HPDE6-E6E7 (cell line): ENCODE measurements at regions not wholly inside any gene's neighbourhood (a gene's known extent, or its start where the extent isn't known, plus 50 kb on each side); places are given as distances from the start of the nearest gene placed in this dataset.

Source experiments
- DNase-seq: peaks from one replicate; pipeline ENCODE4 v3.0.0; 2011; ENCODE audit warnings: missing footprints; ENCODE audit errors: extremely low spot score

DNA sequence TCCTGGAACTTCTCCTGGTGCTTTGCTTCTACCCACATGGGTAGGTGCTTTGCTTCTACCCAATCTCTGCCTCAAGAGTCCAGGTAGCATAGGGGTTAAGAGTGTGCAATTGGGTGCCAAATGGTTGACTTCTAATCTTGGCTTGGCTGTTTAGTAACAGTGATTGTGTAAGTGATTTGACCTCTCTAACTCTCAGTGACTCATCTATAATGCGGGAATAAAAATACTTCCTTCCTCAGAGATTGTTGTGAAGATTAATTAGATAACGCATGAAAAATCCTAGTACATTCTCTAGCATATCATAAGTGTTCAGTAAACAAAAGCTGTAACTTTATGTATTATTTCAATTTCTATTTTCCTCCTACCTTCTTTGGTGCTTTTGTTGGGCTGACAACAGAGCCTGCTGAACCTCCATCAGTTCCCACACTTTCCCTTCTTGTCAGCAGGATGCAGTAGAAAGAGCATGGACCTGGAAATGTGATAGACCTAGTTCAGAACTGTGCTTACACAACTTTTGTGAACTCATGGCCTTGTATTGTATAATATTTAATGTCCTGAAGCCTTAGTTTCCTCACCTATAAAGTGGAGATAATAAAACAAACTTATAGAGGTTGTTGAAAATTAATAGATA is 72.9 kb upstream of the SMIM36 start:
- DNase-seq, result no peak

DNA sequence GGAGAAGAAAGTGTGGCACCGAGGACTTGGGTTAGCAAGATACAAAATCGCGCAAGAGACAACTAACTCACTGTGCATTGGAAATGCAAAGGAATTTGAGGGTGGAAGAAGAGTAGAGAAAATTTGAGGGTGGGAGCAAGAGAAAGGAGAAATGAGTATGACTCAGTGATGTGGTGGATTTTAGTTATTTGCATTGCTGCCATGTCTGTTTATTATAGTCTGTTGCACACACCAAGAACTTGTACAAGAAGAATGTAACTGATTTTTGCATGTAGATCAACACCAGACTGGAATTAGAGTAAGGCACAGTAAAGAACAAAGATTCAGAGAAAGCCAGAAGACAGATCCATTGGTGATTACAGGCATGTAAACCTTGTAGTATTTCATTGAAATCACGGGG is 71.6 kb upstream of the SMIM36 start:
- no peak for DNase-seq

GRCh38 chr17:55580596-55581133 is 69.4 kb upstream of the SMIM36 start:
- no peak for DNase-seq

DNA sequence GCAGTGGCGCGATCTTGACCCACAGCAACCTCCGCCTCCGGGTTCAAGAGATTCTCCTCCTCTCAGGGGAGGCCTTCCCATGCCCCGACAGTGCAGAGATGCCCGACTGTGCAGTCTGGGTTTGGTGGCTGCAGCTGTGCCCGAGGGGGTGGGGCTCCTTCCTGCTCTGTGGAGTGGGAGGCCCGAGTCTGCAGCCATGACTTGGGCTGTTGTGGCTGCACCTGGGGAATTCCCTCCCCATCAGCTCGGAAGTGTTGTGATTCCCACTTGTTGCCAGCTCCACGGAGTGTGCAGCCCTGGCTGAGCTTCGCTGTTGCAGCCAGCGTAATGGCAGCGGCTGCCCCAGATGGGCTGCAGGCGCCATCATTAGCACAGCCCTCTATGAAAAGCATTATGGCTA is 66.4 kb upstream of the SMIM36 start:
- DNase-seq, result no peak

GRCh38 chr17:55576996-55577586 is 65.8 kb upstream of the SMIM36 start:
- DNase-seq, result no peak

DNA sequence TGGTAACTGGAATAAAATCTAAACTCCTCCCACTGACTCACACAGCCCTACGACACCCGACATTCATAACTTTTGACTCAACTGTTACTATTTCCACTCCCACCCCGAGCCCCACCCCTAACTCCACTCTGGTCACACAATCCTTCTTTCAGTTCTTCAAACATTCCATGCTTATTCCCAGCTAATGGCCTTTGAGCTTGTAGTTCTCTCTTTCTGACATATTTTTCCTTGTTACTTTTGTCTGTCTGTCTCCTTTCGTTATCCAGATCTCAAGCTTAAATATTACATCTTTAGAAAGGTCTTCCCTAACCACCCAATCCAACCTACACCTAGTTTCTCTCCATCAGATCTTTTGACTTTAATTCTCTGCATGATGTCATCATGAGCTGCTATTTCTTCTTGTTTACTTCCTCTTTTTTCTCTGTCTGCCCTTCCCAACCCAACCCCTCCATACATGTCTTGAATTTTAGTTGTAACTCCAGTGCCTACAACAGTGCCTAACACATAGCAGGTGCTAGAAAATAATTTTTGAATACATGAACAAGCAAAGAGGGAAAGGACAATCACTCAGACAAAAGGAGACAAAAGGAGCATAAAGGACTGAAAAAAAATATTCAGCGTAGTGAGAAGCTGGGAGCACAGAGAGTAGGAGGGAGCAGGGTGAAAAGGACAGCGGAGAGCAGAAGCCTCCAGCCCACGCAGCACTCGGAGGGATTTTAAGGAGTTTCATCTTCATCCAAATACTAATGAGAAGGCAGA is 65.2 kb upstream of the SMIM36 start:
- DNase-seq, result no peak

- DNase-seq, result no peak
These were observed 63.9 kb upstream of the SMIM36 start for GRCh38 chr17:55575058-55575636.

DNA sequence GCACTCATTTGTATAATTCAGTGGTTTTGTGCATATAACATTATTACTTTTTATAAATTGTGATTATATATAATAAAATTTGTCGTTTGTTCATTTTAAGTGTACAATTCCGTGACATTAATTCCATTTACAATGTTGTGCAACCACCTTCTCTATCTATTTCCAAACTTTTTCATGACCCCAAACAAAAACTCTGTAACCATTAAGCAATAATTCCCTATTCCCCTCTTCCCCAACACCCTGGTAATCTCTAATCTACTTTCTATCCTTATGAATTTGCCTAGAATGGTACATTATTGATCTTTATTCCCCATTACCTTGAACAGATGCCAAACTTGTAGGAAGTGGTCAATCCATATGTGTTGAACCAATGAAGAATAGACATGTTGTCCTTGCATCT is 61.3 kb upstream of the SMIM36 start:
- DNase-seq, result no peak

- no peak for DNase-seq
These were observed 60.9 kb upstream of the SMIM36 start for GRCh38 chr17:55572139-55572538.

DNA sequence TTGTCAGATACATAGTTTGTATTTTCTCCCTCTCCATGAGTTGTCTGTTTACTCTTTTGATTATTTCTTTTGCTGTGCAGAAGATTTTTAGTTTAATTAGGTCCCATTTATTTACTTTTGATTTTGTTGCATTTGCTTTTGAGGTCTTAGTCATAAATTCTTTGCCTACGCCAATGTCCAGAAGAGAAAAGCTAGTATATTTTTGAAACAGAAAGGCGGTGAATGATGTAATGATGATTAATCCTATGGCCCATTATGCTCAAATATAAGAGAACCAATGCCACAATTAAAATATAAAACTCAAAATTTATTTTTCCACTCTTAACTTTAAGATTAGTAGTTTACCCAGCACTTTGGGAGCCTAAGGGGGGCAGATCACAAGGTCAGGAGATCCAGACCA is 59.8 kb upstream of the SMIM36 start:
- DNase-seq, result no peak

DNA sequence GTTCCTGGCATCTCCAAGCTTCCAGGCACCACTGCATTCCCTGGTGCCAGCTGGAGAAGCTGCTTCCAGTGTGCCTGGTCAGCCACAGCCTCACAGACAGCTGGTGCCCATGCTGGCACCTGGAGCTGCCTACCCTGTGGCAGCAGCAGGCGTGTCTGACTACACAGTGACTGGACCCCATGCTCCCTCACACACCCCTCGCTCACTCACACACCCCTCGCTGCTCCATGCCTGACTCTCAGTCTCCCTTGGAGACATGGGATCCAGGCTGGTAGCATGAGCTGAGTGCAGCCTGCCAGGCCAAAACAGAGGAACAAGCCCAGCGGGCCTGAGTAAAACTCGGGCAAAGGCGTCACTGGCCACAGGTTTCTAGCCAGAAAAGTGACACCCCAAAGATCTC is 59.1 kb upstream of the SMIM36 start:
- no peak for DNase-seq

- no peak for DNase-seq
These were observed 56.3 kb upstream of the SMIM36 start for GRCh38 chr17:55567240-55568214.

- DNase-seq, result no peak
These were observed 52.8 kb upstream of the SMIM36 start for GRCh38 chr17:55564081-55564480.

DNA sequence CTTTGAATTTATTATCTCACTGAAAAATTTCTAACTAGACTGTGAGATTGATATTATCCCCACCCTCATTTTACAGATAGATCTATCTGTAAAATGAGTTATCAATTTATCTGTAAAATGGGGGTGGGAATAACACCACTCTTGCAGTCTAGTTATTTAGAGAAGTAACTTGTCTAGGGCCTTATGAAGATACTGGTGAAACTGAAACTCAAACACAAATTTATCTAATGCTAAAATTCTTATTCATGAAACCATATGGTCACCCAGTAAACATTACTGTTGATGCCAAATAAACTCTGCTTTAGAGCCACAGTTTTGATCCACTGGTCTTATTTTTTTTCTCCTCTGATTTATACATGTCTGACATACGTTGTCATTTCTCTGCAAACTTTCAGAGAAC is 52.1 kb upstream of the SMIM36 start:
- no peak for DNase-seq

DNA sequence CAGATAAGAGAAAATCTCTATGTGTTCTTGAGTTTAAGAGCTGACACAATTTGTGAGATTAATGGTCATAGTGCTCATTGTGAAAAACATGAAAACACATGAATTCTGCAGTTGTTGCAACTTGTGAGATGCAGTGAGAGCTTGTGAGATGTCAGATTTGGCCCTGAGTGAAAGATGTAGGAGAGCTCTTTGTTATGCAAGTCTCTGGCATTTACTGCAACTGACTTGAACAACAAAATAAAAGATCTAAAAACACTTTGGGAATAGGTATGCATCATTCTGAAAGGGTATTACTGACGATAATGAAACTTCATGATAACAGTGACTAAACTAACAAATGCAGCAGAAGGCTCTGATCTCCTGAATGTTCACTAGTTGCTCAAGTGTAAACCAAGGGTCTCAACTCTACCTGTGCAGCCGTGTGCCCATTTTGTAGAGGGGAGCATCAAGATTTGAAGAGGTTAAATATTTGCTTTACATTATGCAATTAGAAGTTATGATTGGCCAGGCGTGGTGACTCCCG is 50.8 kb upstream of the SMIM36 start:
- DNase-seq, result no peak

DNA sequence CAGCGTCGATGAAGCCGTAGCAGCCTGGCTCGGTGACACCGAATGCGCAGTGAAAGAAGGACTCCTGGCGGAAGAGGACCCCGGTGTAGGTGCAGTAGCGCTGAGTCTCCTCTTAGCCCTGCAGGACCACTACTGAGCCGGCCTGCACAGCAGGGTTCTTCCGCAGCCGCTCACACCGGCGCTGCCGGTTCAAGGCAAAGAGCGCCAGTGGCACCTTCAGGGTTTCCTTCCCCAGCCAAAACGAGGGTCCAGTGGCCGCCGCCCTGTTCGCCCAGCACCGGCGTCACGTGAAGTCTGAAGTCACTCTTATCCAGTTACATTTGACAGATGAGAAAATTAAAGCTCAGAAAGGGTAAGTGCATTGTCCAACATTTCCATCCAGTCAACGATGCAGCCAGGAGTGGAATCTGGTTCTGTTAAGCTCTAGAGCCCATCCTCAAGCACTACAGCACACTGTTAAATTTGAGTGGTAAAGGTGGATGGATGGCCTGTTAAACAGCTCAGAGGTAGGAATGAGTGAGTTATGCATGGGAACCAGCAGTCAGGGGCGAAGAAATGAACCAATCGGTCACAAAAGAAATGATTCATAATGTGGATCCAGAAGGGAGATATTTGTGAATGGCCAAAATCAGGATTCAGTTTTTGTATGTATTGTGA is 50.2 kb upstream of the SMIM36 start:
- no peak for DNase-seq
